Left colon (tissue), 2 donors: ENCODE measurements at regions not wholly inside any gene's neighbourhood (a gene's known extent, or its start where the extent isn't known, plus 50 kb on each side); places are given as distances from the start of the nearest gene placed in this dataset.
"Not testable (repeated sequence)": the region's sequence is repeated elsewhere in the genome, so short reads cannot be mapped to it uniquely, and the experiment has no call there.

Source experiments
- ATAC-seq: fragments of 200-7000 bp; cut with Tn5 transposase; one replicate; pipeline ENCODE4 v1.9.1; 2020; ENCODE audit warnings: mild to moderate bottlenecking, moderate library complexity
- DNase-seq, 2 donors: peaks; one replicate each; pipeline ENCODE4 v3.0.0-alpha.2; 2020
- intact Hi-C, 2 donors: fragments of 100-400 bp; cut with DNase I in 1 of 2; cut with micrococcal nuclease in 1 of 2; formaldehyde crosslinking; loops; one replicate each; pipeline versions ENCODE4 v1.11.2 to v1.14.0; 2022; cut with DNase I, micrococcal nuclease
- donor health status: DM: no; HTN: no; CAD: no.
- donor health status: DM: yes; HTN: yes; CAD: no.

DNA sequence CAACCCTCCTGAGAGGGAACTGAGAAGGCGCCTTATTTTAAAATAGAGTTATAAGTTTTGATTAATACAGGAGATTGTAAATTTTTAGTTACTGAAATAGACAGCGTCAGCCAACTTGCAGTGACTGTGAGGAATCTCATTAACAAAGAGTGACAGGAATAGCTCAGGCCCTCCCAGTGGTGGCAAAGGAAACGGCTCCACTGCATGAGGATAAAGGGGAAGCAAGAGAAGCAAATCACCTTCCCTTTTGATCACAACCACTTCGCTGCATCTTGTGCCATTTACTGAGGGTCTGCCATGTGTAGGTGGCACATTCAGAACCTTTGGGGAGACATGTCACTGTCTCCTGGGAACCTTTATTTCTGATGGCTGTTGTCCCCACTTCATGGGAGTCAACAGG, 612.4 kb upstream of the RAB6C start:
- intact Hi-C loops, result no loop called here
- DNase-seq (no peak), ATAC-seq (no peak)

GRCh38 chr2:129369437-129369836, 610.0 kb upstream of the RAB6C start:
- intact Hi-C loops, result no loop called here
- ATAC-seq, result no peak
- no peak for DNase-seq

DNA sequence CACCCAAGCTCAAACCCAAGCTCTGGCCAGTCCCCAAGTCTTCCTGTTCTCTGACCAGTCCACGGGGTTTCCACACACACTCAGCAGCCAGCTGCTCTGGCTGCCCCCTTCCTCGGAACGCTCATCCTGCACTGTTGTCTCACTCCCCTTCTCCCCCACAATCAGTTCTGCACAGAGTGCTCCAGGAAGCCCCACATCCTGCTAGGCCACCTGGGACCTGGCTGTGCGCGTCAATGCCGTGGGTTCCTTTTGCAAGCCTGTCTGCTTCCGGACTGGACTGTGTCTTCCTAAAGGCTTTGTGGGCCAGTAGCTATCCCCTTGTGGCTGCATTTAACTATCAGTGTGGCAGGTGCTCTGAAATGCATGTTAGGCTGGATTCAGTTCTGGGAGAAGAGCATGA, 605.0 kb upstream of the RAB6C start:
- intact Hi-C loops, result no loop called here
- DNase-seq (no peak), ATAC-seq (no peak)

DNA sequence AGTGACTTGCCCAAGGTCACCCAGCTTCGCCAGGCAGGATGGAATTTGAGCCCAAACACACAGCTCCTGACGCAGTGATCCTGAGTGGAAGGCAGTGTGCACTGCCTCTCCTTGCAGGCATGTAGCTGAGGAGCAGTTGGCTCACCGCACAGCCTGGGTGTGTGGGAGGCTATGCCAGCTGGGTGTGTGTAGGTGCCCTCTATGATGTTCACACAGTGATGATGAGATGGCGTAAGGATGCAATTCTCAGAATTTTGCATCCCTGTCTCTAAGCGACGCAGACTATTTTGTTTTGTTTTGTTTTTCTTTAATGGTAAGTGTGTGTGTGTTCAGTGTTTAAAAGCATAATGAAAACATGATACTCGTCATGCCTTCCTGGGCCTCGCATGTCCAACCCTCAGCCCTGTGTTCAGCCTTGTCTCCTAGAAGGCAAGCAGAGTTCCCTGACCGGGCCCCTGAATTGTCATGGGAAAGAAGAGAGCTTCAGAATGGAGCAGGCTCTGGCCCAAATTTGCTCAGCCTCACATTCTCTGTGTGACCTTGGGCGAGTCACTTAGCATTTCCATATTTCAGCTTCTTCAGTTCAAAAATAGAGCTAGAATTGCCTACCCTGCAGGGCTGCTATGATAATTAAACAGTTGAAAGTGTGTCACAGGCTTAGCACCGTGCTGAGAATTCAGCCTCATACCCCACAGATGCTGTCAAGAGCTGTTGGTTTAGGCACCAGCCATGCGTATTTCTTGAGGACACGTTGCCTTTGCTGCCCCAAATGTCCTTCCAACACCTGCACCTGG, 603.6 kb upstream of the RAB6C start:
- no peak for ATAC-seq
- intact Hi-C loops, result no loop called here

DNA sequence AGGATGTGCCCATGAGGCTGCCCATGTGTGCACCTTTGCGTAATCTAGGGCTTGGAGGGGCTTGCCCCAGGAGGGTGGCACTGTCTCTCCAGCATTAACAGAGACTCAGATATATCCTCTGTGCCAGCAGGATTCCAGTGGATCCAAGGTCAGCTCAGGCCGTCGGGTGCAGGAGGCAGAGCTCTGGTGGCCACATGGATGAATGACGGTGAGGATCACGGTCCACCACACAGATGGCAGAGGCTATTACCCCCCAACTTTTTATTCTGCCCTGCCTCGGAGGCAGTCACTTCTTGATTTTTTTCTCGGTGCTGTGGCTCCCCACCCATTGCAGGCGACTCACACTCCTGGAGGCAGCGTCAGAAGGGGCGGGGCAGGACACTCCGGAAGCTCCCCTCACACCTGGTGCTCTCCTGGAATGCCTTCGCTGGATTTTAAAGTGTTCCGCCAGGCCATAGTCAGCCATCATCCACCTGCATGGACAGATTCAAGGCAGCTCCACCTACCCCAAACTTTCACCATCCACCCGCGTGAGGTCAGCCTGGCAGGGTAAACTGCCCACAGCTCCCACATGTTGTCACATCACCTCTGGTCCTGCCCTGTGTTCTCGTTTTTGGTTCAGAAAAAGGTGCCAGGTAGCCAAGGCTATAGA, 602.9 kb upstream of the RAB6C start:
- intact Hi-C loops, result no loop called here
- no peak for ATAC-seq
- no peak for DNase-seq

More for the DNA sequence above, 603.6 kb upstream of the RAB6C start:
- no peak for DNase-seq

DNA sequence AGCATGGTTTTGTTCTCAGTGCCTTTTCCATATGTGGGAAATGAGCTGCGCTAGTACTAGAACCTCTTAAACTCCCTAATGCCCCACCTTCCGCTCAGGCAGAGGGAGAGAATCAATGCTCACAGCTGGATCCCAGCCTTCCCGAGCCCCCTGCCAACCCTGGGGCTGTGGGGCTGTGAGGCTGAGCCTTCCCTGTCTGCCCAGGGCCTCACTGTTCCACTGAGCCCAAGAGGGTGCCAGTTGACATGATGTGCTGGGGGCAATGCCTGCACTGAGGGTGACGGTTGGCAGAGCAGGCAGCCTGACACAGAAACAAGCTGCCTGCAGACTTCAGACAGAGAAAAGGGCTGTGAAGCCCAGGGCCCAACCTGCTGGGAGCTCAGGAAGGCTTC, 602.4 kb upstream of the RAB6C start:
- DNase-seq, result no peak
- intact Hi-C loops, result no loop called here
- no peak for ATAC-seq

- no peak for ATAC-seq
- DNase-seq, result no peak
- intact Hi-C loops, result no loop called here
These were observed 601.3 kb upstream of the RAB6C start for GRCh38 chr2:129378186-129378585.

DNA sequence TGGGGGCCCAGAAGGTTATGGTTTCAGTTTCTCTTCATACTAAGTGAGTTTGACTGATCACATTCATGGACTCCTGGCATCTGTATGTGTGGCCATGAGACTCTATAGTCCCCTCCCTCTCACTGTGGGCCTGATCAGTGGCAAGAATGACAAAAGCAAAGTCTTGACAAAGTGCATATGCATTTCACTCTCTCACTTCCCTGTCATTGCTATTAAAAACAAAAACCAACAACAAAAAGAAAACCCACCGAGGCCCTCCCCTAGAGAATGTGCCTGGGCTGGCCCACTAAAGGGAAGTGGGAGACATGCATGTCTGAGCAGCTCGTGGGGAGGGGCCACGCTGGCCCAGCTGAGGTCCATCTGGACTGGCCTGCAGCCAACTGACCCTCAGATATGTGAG, 600.1 kb upstream of the RAB6C start:
- ATAC-seq, result no peak
- DNase-seq, result no peak
- intact Hi-C loops, result no loop called here

DNA sequence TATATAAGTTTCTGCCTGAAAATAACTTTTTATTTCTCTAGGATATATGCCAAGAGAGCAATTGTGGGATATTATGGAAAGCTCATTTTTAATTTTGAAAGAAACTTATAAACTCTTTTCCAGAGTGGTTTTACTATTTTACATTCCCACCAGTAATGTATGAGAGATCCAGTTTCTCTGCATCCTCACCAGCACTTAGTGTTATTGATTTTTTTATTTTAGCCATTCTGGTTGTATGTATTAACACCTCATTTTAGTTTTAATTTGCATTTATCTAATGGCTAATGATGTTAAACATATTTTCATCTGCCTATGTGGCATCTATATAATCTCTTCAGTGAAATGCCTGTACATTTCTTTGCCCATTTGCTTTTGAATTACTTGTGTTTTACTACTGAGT, 597.7 kb upstream of the RAB6C start:
- DNase-seq, result no peak
- ATAC-seq, result no peak
- intact Hi-C loops, result no loop called here

GRCh38 chr2:129388870-129389269, 590.6 kb upstream of the RAB6C start:
- ATAC-seq (no peak), DNase-seq (no peak)
- intact Hi-C loops, result no loop called here

DNA sequence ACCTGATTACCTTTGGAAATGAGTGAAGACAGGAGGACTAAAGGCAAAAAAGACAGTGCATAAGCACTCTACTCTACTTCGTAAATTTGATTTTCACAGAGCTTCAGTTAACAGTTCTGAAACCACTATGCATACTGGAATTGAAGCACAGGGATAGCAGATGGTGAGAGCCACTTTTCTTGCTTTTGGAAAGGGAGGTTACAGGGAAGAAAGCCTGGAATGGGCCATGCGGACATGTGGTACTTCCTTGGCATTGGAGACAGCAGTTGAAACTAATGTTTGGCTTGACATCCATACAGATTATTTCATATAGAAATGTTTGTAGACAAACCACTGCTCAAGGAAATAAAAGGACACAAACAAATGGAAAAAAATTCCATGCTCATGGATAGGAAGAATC, 585.6 kb upstream of the RAB6C start:
- intact Hi-C loops, result no loop called here
- DNase-seq (no peak), ATAC-seq (no peak)

- ATAC-seq (peak; percentile 37), DNase-seq (peak in 1 of 2 donors; percentile 23)
- intact Hi-C loops, result no loop called here
These were observed 582.4 kb upstream of the RAB6C start for GRCh38 chr2:129396980-129397599.

GRCh38 chr2:129400826-129401225, 578.6 kb upstream of the RAB6C start:
- intact Hi-C loops, result no loop called here
- no peak for DNase-seq
- ATAC-seq, result no peak

DNA sequence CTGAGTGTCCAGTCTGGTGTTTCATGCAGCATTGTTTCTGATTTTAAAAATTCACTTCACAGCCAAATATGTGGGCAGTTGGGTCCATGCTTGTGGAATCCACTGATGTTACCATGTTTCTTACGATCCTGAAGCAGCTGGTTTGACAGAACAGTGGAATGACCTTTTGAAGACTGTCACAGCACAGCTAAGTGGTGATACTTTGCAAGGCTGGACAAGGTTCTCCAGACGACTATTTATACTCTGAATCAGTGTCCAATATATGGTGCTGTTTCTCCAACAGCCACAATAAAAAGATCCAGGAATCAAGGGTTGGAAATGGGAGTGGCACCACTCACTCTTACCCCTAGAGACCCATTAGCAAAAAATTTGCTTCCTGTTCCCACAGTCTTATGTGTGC, 577.4 kb upstream of the RAB6C start:
- no peak for ATAC-seq
- intact Hi-C loops, result no loop called here
- no peak for DNase-seq

DNA sequence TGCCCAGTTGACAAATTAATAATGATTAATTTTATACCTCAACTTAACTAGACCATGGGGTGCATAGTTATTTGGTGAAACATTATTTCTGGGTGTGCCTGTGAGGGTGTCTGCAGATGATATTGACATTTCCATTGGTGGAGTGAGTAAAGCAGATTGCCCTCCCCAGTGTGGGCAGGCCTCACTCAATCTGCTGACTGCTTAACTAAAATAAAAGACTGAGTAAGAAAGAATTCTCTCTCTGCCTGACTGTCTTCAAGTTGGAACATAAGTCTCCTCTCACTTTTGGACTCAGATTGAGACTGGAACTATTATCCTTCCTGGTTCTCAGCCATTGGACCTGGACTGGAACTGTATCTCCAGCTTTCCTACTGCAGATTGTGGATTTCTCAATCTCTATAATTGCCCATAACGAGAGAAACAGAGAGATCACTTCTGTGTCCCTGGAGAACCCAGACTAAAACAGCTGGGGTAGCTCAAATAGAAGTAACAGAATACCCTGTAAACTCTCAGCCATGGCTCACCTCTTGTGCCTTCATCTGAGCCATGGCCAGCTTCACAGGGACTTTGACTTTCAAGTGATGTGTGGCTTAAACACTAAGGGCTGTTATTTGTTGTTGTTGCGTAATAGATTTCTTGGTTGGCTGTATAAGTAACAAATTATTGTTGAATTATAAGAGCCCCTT, 575.3 kb upstream of the RAB6C start:
- intact Hi-C loops, result no loop called here
- ATAC-seq (no peak), DNase-seq (no peak)

GRCh38 chr2:129408570-129408969, 570.9 kb upstream of the RAB6C start:
- intact Hi-C loops, result no loop called here
- no peak for ATAC-seq
- no peak for DNase-seq

GRCh38 chr2:129417041-129417440, 562.4 kb upstream of the RAB6C start:
- ATAC-seq, DNase-seq, intact Hi-C loops: not testable (repeated sequence)

- ATAC-seq, result no peak
- no peak for DNase-seq
- intact Hi-C loops, result no loop called here
These were observed 557.4 kb upstream of the RAB6C start for GRCh38 chr2:129422028-129422427.

GRCh38 chr2:129428086-129428660, 551.3 kb upstream of the RAB6C start:
- ATAC-seq, result no peak

More at GRCh38 chr2:129428086-129428660, 551.3 kb upstream of the RAB6C start:
- DNase-seq, result no peak
- intact Hi-C loops, result no loop called here
